ENCODE measurements at regions not wholly inside any gene's neighbourhood (a gene's known extent, or its start where the extent isn't known, plus 50 kb on each side); places are given as distances from the start of the nearest gene placed in this dataset.

GRCh38 chr9:31597977-31598376, 786.5 kb upstream of the ACO1 start:
- TF ChIP-seq CTCF (IDR thresholded peaks at IDR 0.05), result no peak
- TF ChIP-seq POLR2A (IDR thresholded peaks at IDR 0.05), result no peak

Data from right lobe of liver (tissue), 4 donors.